ENCODE measurements at regions not wholly inside any gene's neighbourhood (a gene's known extent, or its start where the extent isn't known, plus 50 kb on each side); places are given as distances from the start of the nearest gene placed in this dataset.

GRCh38 chr4:112073181-112073580 is 72.1 kb upstream of the FAM241A start:
- no peak overlapping the region for H3K27ac ChIP-seq (ENCODE audit: low read depth, low read length)

DNA sequence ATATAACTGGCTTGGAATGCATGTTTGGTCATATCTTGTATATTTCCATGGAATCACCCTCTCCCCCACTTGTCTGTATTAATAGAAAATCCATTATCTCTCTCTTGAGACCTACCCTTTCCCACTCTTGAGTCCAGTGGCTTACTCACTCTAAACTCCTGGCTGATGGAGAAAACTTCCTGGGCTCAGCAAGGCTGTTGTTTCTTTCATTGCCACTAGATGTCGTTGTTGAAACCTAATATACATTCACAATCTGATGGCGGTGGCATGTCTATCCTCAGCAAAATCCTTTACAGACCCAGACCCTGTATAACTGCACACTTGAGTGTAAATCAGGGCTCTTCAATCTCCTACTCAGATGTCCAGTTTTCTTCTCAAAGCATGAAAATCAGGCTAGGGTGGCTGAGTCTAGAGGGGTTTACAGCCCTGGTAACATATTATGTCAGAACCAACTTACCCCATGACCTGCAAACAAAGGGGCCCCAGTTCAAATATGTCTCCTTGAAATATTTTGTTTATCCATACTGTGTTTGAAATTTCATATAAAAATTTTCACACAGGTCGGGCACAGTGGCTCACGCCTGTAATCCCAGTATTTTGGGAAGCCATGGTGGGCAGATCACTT is 70.0 kb upstream of the FAM241A start:
- Histone ChIP-seq H3K27me3 (ENCODE audit: insufficient read depth, low read length) (no peaks in the 10 kb centered on the region), H3K4me3 (ENCODE audit: insufficient read depth, low read length) (no peak overlapping the region), H3K36me3 (ENCODE audit: insufficient read depth, low read length) (no peaks in the 10 kb centered on the region), H3K27ac (ENCODE audit: low read depth, low read length) (no peak overlapping the region), H2AFZ (ENCODE audit: low read length) (no peak overlapping the region), H3K4me1 (ENCODE audit: insufficient read depth, low read length) (no peaks in the 10 kb centered on the region), H3K9me3 (ENCODE audit: low read depth, low read length) (no peaks in the 10 kb centered on the region), H4K20me1 (ENCODE audit: insufficient read depth, low read length) (no peaks in the 10 kb centered on the region), H3K79me2 (ENCODE audit: insufficient read depth, low read length) (no peaks in the 10 kb centered on the region), H3K4me2 (ENCODE audit: insufficient read depth, low read length) (no peak overlapping the region)
- DNase-seq (ENCODE audit: insufficient read length, low spot score, missing footprints): peak; percentile 68
- TF ChIP-seq, protein P1, sequence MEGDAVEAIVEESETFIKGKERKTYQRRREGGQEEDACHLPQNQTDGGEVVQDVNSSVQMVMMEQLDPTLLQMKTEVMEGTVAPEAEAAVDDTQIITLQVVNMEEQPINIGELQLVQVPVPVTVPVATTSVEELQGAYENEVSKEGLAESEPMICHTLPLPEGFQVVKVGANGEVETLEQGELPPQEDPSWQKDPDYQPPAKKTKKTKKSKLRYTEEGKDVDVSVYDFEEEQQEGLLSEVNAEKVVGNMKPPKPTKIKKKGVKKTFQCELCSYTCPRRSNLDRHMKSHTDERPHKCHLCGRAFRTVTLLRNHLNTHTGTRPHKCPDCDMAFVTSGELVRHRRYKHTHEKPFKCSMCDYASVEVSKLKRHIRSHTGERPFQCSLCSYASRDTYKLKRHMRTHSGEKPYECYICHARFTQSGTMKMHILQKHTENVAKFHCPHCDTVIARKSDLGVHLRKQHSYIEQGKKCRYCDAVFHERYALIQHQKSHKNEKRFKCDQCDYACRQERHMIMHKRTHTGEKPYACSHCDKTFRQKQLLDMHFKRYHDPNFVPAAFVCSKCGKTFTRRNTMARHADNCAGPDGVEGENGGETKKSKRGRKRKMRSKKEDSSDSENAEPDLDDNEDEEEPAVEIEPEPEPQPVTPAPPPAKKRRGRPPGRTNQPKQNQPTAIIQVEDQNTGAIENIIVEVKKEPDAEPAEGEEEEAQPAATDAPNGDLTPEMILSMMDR (IDR thresholded peaks at IDR 0.05; ENCODE audit: extremely low read depth, low read depth, low read length): peak; percentile 91

More at GRCh38 chr4:112073181-112073580, 72.1 kb upstream of the FAM241A start:
- no peaks in the 10 kb centered on the region for H4K20me1 ChIP-seq (ENCODE audit: insufficient read depth, low read length)
- no peak overlapping the region for H3K4me2 ChIP-seq (ENCODE audit: insufficient read depth, low read length)
- TF ChIP-seq, protein P1 (IDR thresholded peaks at IDR 0.05; ENCODE audit: extremely low read depth, low read depth, low read length): no peak
- H3K36me3 ChIP-seq (ENCODE audit: insufficient read depth, low read length): no peaks in the 10 kb centered on the region
- H3K9me3 ChIP-seq (ENCODE audit: low read depth, low read length): no peaks in the 10 kb centered on the region
- no peaks in the 10 kb centered on the region for H3K4me1 ChIP-seq (ENCODE audit: insufficient read depth, low read length)
- no peaks in the 10 kb centered on the region for H3K27me3 ChIP-seq (ENCODE audit: insufficient read depth, low read length)
- no peak for DNase-seq (ENCODE audit: insufficient read length, low spot score, missing footprints)
- no peak overlapping the region for H3K4me3 ChIP-seq (ENCODE audit: insufficient read depth, low read length)
- H2AFZ ChIP-seq (ENCODE audit: low read length): no peak overlapping the region
- H3K79me2 ChIP-seq (ENCODE audit: insufficient read depth, low read length): no peaks in the 10 kb centered on the region

DNA sequence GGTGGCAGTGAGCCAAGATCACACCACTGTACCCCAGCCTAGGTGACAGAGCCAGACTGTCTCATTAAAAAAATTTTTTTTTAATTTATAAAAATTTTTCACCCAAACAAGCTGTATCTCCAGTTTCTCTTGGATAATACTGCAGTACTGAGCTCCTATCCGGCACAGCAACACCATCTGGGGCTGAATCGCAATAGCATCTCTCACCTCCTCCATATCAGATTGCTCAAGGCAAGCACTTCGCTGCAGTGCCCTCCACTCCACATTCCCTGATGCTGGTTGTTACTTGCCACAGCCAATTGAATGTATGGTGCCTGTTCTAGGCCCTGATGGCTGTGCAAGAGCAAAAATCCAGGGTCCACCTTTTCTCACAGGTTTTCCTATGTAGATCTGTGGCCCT is 69.3 kb upstream of the FAM241A start:
- Histone ChIP-seq H3K79me2 (ENCODE audit: insufficient read depth, low read length) (no peaks in the 10 kb centered on the region), H3K27ac (ENCODE audit: low read depth, low read length) (no peak overlapping the region), H3K4me3 (ENCODE audit: insufficient read depth, low read length) (no peak overlapping the region)

DNA sequence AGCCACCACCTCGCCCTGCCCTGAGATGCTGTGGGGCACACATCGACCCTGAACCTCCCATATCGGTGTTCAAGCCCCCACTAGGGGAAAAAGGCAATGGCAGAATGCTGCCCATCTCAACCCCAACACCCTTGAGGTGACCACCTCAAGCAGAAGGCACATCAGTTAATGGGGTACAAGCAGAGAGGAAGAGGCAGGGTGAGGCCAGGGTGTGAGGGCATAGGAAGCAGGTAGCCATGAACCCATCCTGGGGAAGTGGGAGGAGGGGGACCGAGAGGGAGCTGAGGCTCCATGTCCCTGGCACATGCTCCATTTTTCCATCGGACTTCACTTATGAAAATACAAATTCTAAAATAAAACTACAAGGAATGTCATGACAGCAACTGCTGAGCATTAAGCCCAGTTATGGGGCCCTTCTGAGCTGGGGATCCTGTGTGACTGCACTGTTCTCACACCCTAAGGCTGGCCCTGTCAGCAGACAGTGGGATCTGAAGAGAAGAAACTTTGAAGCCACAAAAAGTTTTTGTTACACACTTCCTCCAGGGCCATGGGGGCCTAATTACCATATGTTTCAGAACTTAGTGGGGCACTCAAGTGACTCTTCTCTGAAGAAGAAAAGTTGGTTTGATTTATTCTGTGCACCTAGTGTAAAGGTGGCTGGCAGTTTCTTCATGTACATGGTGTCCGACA is 68.2 kb upstream of the FAM241A start:
- H4K20me1 ChIP-seq (ENCODE audit: insufficient read depth, low read length): no peaks in the 10 kb centered on the region
- no peak overlapping the region for H2AFZ ChIP-seq (ENCODE audit: low read length)
- no peaks in the 10 kb centered on the region for H3K79me2 ChIP-seq (ENCODE audit: insufficient read depth, low read length)
- H3K27ac ChIP-seq (ENCODE audit: low read depth, low read length): no peak overlapping the region
- no peak overlapping the region for H3K4me3 ChIP-seq (ENCODE audit: insufficient read depth, low read length)
- TF ChIP-seq, protein P1 (IDR thresholded peaks at IDR 0.05; ENCODE audit: extremely low read depth, low read depth, low read length): no peak
- H3K4me2 ChIP-seq (ENCODE audit: insufficient read depth, low read length): no peak overlapping the region
- H3K27me3 ChIP-seq (ENCODE audit: insufficient read depth, low read length): no peaks in the 10 kb centered on the region
- DNase-seq (ENCODE audit: insufficient read length, low spot score, missing footprints): no peak
- H3K36me3 ChIP-seq (ENCODE audit: insufficient read depth, low read length): no peaks in the 10 kb centered on the region
- H3K9me3 ChIP-seq (ENCODE audit: low read depth, low read length): no peaks in the 10 kb centered on the region
- H3K4me1 ChIP-seq (ENCODE audit: insufficient read depth, low read length): no peaks in the 10 kb centered on the region

More for the DNA sequence above, 69.3 kb upstream of the FAM241A start:
- Histone ChIP-seq H3K4me1 (ENCODE audit: insufficient read depth, low read length) (no peaks in the 10 kb centered on the region), H3K4me2 (ENCODE audit: insufficient read depth, low read length) (no peak overlapping the region), H3K27me3 (ENCODE audit: insufficient read depth, low read length) (no peaks in the 10 kb centered on the region), H4K20me1 (ENCODE audit: insufficient read depth, low read length) (no peaks in the 10 kb centered on the region), H2AFZ (ENCODE audit: low read length) (no peak overlapping the region), H3K36me3 (ENCODE audit: insufficient read depth, low read length) (no peaks in the 10 kb centered on the region), H3K9me3 (ENCODE audit: low read depth, low read length) (no peaks in the 10 kb centered on the region)
- TF ChIP-seq, protein P1 (IDR thresholded peaks at IDR 0.05; ENCODE audit: extremely low read depth, low read depth, low read length): no peak
- no peak for DNase-seq (ENCODE audit: insufficient read length, low spot score, missing footprints)

All from osteoblast (primary cell).